ENCODE measurements at regions not wholly inside any gene's neighbourhood (a gene's known extent, or its start where the extent isn't known, plus 50 kb on each side); places are given as distances from the start of the nearest gene placed in this dataset.

- ChIA-PET CTCF (no interaction called here), POLR2A (no interaction called here)
- no peaks in the 10 kb centered on the region for H3K4me1 ChIP-seq (ENCODE audit: control extremely low read depth in 1 of 4, control insufficient read depth in 4 of 4, insufficient read depth in 4 of 4, low read length in 3 of 4)
- WGBS (ENCODE audit: insufficient coverage) = no CpG with 5 or more reads among the region's 2 CpGs
- no peak for DNase-seq
- H3K4me3 ChIP-seq (ENCODE audit: control insufficient read depth in 1 of 7, extremely low read depth in 1 of 7, insufficient read depth in 4 of 7, low read depth in 2 of 7, low read length in 6 of 7) = no peak overlapping the region
- no peak overlapping the region for H3K27ac ChIP-seq (ENCODE audit: insufficient read depth in 1 of 2, low read depth in 1 of 2, low read length in 2 of 2, poor library complexity in 1 of 2, severe bottlenecking in 2 of 2)
- no peaks in the 10 kb centered on the region for H3K9me3 ChIP-seq (ENCODE audit: control extremely low read depth in 1 of 5, control insufficient read depth in 4 of 5, insufficient read depth in 2 of 5, low read depth in 1 of 5, low read length in 4 of 5)
- H3K36me3 ChIP-seq (ENCODE audit: control insufficient read depth in 4 of 4, insufficient read depth in 4 of 4, low read length in 3 of 4) = no peaks in the 10 kb centered on the region
- peaks cover 0 to 4% (median 0%) of the 10 kb centered on the region in 5 experiments for H3K27me3 ChIP-seq (replicated peaks in 2 of 5; ENCODE audit: control insufficient read depth in 4 of 5, insufficient read depth in 5 of 5, low read length in 4 of 5)
These were observed 93.3 kb upstream of the FAM3C start for GRCh38 chr7:121489440-121489839.

- POLR2A ChIA-PET = no interaction called here
- Histone ChIP-seq H3K4me3 (ENCODE audit: control insufficient read depth in 1 of 7, extremely low read depth in 1 of 7, insufficient read depth in 4 of 7, low read depth in 2 of 7, low read length in 6 of 7) (no peak overlapping the region), H3K9me3 (ENCODE audit: control extremely low read depth in 1 of 5, control insufficient read depth in 4 of 5, insufficient read depth in 2 of 5, low read depth in 1 of 5, low read length in 4 of 5) (no peaks in the 10 kb centered on the region), H3K36me3 (ENCODE audit: control insufficient read depth in 4 of 4, insufficient read depth in 4 of 4, low read length in 3 of 4) (no peaks in the 10 kb centered on the region), H3K4me1 (ENCODE audit: control extremely low read depth in 1 of 4, control insufficient read depth in 4 of 4, insufficient read depth in 4 of 4, low read length in 3 of 4) (no peaks in the 10 kb centered on the region), H3K27ac (ENCODE audit: insufficient read depth in 1 of 2, low read depth in 1 of 2, low read length in 2 of 2, poor library complexity in 1 of 2, severe bottlenecking in 2 of 2) (no peak overlapping the region), H3K27me3 (replicated peaks in 2 of 5; ENCODE audit: control insufficient read depth in 4 of 5, insufficient read depth in 5 of 5, low read length in 4 of 5) (peaks cover 0 to 4% (median 0%) of the 10 kb centered on the region in 5 experiments)
- CTCF ChIA-PET = no interaction called here
- 100% methylated on average over 1 of the region's 3 CpGs for WGBS (ENCODE audit: insufficient coverage)
- no peak for DNase-seq
These were observed 92.1 kb upstream of the FAM3C start for GRCh38 chr7:121488111-121488650.

GRCh38 chr7:121486590-121486989, 90.5 kb upstream of the FAM3C start:
- no CpG with 5 or more reads among the region's 1 CpG for WGBS (ENCODE audit: insufficient coverage)
- Histone ChIP-seq H3K27ac (ENCODE audit: insufficient read depth in 1 of 2, low read depth in 1 of 2, low read length in 2 of 2, poor library complexity in 1 of 2, severe bottlenecking in 2 of 2) (no peak overlapping the region), H3K4me3 (ENCODE audit: control insufficient read depth in 1 of 7, extremely low read depth in 1 of 7, insufficient read depth in 4 of 7, low read depth in 2 of 7, low read length in 6 of 7) (no peak overlapping the region), H3K36me3 (ENCODE audit: control insufficient read depth in 4 of 4, insufficient read depth in 4 of 4, low read length in 3 of 4) (no peaks in the 10 kb centered on the region), H3K4me1 (ENCODE audit: control extremely low read depth in 1 of 4, control insufficient read depth in 4 of 4, insufficient read depth in 4 of 4, low read length in 3 of 4) (no peaks in the 10 kb centered on the region), H3K9me3 (ENCODE audit: control extremely low read depth in 1 of 5, control insufficient read depth in 4 of 5, insufficient read depth in 2 of 5, low read depth in 1 of 5, low read length in 4 of 5) (no peaks in the 10 kb centered on the region), H3K27me3 (replicated peaks in 2 of 5; ENCODE audit: control insufficient read depth in 4 of 5, insufficient read depth in 5 of 5, low read length in 4 of 5) (peaks cover 0 to 4% (median 0%) of the 10 kb centered on the region in 5 experiments)
- POLR2A ChIA-PET = no interaction called here
- DNase-seq = no peak
- CTCF ChIA-PET = no interaction called here

DNA sequence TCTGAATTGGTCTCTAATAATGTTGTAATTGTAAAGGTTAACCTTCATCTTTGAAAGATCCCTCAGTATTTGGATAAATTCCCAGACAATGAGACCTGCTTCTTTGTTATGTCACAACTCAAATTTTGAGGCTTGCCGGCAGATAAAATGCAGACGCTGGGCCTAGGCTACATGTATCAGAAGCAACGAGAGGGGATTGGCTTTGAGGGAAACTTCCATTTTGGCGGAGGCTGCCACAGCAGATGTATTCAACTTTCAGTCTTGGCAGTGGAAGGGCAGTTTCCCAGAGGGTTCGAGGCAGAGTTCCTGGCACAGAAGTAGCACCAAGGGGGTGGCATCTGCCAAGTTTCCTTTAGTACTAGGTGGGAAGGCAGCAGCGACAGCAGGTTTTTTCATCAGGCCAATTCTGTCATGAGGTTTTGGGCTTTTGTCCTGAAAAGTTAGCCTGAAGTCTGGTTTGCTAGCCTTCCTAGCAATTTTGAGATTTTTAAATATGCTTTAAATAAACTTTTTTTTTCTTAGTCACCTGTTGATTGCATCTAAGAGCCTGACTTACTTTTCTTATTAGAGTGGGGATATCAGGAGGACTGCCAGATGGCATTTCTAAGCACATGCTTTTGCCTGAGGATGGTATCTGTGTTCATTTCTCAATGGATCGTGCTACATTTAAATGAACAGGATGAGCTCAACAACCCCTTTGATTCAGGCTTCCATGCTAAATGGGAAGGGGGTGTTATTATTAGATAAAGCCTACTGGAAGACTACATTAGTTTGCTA, 89.5 kb upstream of the FAM3C start:
- Histone ChIP-seq H3K4me1 (ENCODE audit: control extremely low read depth in 1 of 4, control insufficient read depth in 4 of 4, insufficient read depth in 4 of 4, low read length in 3 of 4) (no peaks in the 10 kb centered on the region), H3K9me3 (ENCODE audit: control extremely low read depth in 1 of 5, control insufficient read depth in 4 of 5, insufficient read depth in 2 of 5, low read depth in 1 of 5, low read length in 4 of 5) (no peaks in the 10 kb centered on the region), H3K27me3 (replicated peaks in 2 of 5; ENCODE audit: control insufficient read depth in 4 of 5, insufficient read depth in 5 of 5, low read length in 4 of 5) (peaks cover 0 to 4% (median 0%) of the 10 kb centered on the region in 5 experiments), H3K36me3 (ENCODE audit: control insufficient read depth in 4 of 4, insufficient read depth in 4 of 4, low read length in 3 of 4) (no peaks in the 10 kb centered on the region), H3K27ac (ENCODE audit: insufficient read depth in 1 of 2, low read depth in 1 of 2, low read length in 2 of 2, poor library complexity in 1 of 2, severe bottlenecking in 2 of 2) (no peak overlapping the region), H3K4me3 (ENCODE audit: control insufficient read depth in 1 of 7, extremely low read depth in 1 of 7, insufficient read depth in 4 of 7, low read depth in 2 of 7, low read length in 6 of 7) (no peak overlapping the region)
- no peak for DNase-seq
- CTCF ChIA-PET = no interaction called here
- 98% methylated on average over 5 of the region's 7 CpGs for WGBS (ENCODE audit: insufficient coverage)
- POLR2A ChIA-PET = no interaction called here

DNA sequence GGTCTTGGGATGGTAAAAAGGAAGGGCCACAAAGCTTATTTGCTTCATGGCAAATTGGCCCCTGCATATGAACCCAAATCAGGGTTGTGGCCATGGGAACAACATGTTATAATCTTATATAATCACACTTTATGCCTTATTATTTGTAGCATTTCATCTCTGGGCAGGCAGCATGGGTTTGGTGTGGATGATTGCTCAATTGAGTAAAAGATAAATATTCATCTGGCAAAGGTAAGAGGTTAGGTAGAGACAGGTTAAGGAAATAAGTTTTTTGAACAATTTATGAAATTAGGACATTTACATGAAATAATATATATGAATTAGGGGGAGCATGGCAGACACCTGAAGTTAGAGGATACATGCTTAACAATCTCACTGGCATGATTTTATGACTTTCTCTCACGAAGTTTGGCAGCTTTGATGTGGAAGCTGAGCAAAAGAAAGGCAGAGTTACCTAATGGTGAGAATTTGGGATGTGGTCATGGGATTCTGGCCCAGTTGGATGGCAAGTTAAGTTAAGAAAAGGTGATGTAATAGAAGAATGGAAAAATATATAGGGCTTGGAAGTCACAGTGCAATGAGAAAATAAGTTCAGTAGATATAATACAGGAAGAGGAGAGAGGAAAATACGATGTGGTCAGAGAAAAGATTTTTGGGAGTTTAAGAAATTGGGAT, 88.1 kb upstream of the FAM3C start:
- Histone ChIP-seq H3K27ac (ENCODE audit: insufficient read depth in 1 of 2, low read depth in 1 of 2, low read length in 2 of 2, poor library complexity in 1 of 2, severe bottlenecking in 2 of 2) (no peak overlapping the region), H3K4me3 (ENCODE audit: control insufficient read depth in 1 of 7, extremely low read depth in 1 of 7, insufficient read depth in 4 of 7, low read depth in 2 of 7, low read length in 6 of 7) (no peak overlapping the region), H3K9me3 (ENCODE audit: control extremely low read depth in 1 of 5, control insufficient read depth in 4 of 5, insufficient read depth in 2 of 5, low read depth in 1 of 5, low read length in 4 of 5) (no peaks in the 10 kb centered on the region), H3K4me1 (ENCODE audit: control extremely low read depth in 1 of 4, control insufficient read depth in 4 of 4, insufficient read depth in 4 of 4, low read length in 3 of 4) (no peaks in the 10 kb centered on the region), H3K27me3 (replicated peaks in 2 of 5; ENCODE audit: control insufficient read depth in 4 of 5, insufficient read depth in 5 of 5, low read length in 4 of 5) (peaks cover 0 to 3% (median 0%) of the 10 kb centered on the region in 5 experiments), H3K36me3 (ENCODE audit: control insufficient read depth in 4 of 4, insufficient read depth in 4 of 4, low read length in 3 of 4) (no peaks in the 10 kb centered on the region)
- no peak for DNase-seq
- CTCF ChIA-PET = no interaction called here
- WGBS (ENCODE audit: insufficient coverage) = 95% methylated on average over 2 of the region's 2 CpGs
- POLR2A ChIA-PET = no interaction called here

DNA sequence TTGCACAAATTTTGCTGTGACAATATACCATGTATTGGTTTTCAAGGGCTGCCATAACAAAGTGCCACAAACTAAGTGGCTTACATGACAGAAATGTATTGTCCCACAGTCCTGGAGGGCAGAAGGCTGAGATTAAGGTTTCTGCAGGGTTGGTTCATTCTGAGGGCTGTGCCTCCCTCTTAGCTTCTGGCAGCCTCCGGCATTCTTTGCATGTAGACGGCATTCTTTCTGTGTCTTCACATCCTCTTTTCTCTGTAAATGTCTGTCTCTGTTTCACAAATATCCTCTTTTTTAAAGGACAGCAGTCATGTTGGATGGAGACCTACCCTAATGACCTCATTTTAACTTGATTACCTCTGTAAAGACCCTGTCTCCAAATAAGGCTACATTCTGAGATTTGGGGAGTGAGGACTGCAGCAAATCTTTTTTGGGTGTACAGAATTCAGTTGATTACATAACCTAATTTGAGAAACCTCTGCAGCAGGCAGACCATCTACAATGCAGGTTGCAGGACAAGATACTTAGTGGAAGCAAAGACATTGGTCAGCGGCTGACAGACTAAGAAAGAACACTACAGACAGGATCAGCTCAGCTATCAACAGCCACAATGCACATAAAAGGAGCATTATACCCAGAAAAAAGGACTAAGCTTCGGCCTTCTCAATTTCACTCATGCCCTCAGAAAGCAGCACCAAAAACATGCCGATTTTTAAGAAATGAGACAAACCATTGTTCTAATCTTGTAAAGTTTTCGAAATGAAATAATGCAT, 84.6 kb upstream of the FAM3C start:
- 100% methylated on average over 2 of the region's 6 CpGs for WGBS (ENCODE audit: insufficient coverage)
- H3K27ac ChIP-seq (ENCODE audit: insufficient read depth in 1 of 2, low read depth in 1 of 2, low read length in 2 of 2, poor library complexity in 1 of 2, severe bottlenecking in 2 of 2) = no peak overlapping the region
- CTCF ChIA-PET = no interaction called here
- H3K4me3 ChIP-seq (ENCODE audit: control insufficient read depth in 1 of 7, extremely low read depth in 1 of 7, insufficient read depth in 4 of 7, low read depth in 2 of 7, low read length in 6 of 7) = no peak overlapping the region
- H3K4me1 ChIP-seq (ENCODE audit: control extremely low read depth in 1 of 4, control insufficient read depth in 4 of 4, insufficient read depth in 4 of 4, low read length in 3 of 4) = no peaks in the 10 kb centered on the region
- POLR2A ChIA-PET = no interaction called here
- no peaks in the 10 kb centered on the region for H3K9me3 ChIP-seq (ENCODE audit: control extremely low read depth in 1 of 5, control insufficient read depth in 4 of 5, insufficient read depth in 2 of 5, low read depth in 1 of 5, low read length in 4 of 5)
- no peak for DNase-seq
- no peaks in the 10 kb centered on the region for H3K36me3 ChIP-seq (ENCODE audit: control insufficient read depth in 4 of 4, insufficient read depth in 4 of 4, low read length in 3 of 4)
- peaks cover 0 to 5% (median 0%) of the 10 kb centered on the region in 5 experiments for H3K27me3 ChIP-seq (replicated peaks in 2 of 5; ENCODE audit: control insufficient read depth in 4 of 5, insufficient read depth in 5 of 5, low read length in 4 of 5)

DNA sequence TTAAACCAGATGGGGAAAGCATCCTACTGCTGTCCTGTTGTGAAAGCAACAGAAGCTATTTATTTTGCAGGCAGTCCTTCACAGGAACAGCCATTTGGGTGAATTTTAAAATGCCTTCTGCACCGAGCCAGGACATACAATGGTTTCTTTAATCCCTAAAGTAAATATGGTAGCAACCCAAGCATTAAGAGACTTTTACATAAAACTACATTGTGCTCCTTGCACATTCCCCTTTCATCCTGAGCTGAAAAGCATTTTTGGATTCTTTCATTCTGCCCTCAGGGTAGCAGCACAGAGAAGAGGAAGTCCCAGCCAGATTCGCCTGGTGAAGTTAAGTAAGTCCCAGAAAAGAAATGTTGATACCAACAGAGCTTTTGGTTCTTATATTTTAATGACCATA, 84.0 kb upstream of the FAM3C start:
- no peaks in the 10 kb centered on the region for H3K4me1 ChIP-seq (ENCODE audit: control extremely low read depth in 1 of 4, control insufficient read depth in 4 of 4, insufficient read depth in 4 of 4, low read length in 3 of 4)
- CTCF ChIA-PET = no interaction called here
- no peak overlapping the region for H3K27ac ChIP-seq (ENCODE audit: insufficient read depth in 1 of 2, low read depth in 1 of 2, low read length in 2 of 2, poor library complexity in 1 of 2, severe bottlenecking in 2 of 2)
- DNase-seq = peak in 1 of 3 donors; percentile 2
- no peaks in the 10 kb centered on the region for H3K36me3 ChIP-seq (ENCODE audit: control insufficient read depth in 4 of 4, insufficient read depth in 4 of 4, low read length in 3 of 4)
- peaks cover 0 to 2% (median 0%) of the 10 kb centered on the region in 5 experiments for H3K27me3 ChIP-seq (replicated peaks in 2 of 5; ENCODE audit: control insufficient read depth in 4 of 5, insufficient read depth in 5 of 5, low read length in 4 of 5)
- no peak overlapping the region for H3K4me3 ChIP-seq (ENCODE audit: control insufficient read depth in 1 of 7, extremely low read depth in 1 of 7, insufficient read depth in 4 of 7, low read depth in 2 of 7, low read length in 6 of 7)
- POLR2A ChIA-PET = no interaction called here
- H3K9me3 ChIP-seq (ENCODE audit: control extremely low read depth in 1 of 5, control insufficient read depth in 4 of 5, insufficient read depth in 2 of 5, low read depth in 1 of 5, low read length in 4 of 5) = no peaks in the 10 kb centered on the region
- 33% methylated on average over 2 of the region's 2 CpGs for WGBS (ENCODE audit: insufficient coverage)

All from common myeloid progenitor, CD34-positive (primary cell).